GM12878 (cell line): ENCODE measurements at regions not wholly inside any gene's neighbourhood (a gene's known extent, or its start where the extent isn't known, plus 50 kb on each side); places are given as distances from the start of the nearest gene placed in this dataset.
"Not testable (repeated sequence)": the region's sequence is repeated elsewhere in the genome, so short reads cannot be mapped to it uniquely, and the experiment has no call there.

Experiments used
- ATAC-seq: fragments of 200-7000 bp; cut with Tn5 transposase; 3 replicates; pipeline ENCODE4 v1.9.1; 2020; ENCODE audit warnings: mild to moderate bottlenecking, moderate library complexity
- BruUV-seq: library from RNA; stranded (reverse); fragments of 400-500 nt; replicated peaks from 2 replicates; lab custom pipeline; 2021; lab: Mats Ljungman, UMichigan
- CTCF ChIA-PET: fragments of 300-600 bp; sonication (Branson Sonifier 250); formaldehyde crosslinking; extraction: SDS; loops from one replicate; lab custom pipeline; 2021; ENCODE audit warnings: inconsistent platforms; lab: Yijun Ruan, JAX
- POLR2A ChIA-PET: fragments of 350-600 bp; formaldehyde crosslinking; extraction: SDS; loops from one replicate; lab custom pipeline; 2021; ENCODE audit warnings: inconsistent platforms; lab: Charles Lee
- RAD21 ChIA-PET: fragments of 300-600 bp; sonication (Branson Sonifier 250); formaldehyde crosslinking; loops from one replicate; lab custom pipeline; 2023; ENCODE audit warnings: antibody characterized with exemption; ENCODE audit not compliant: unreplicated experiment; lab: Charles Lee
- SMC1A ChIA-PET: fragments of 300-600 bp; sonication (Branson Sonifier 250); formaldehyde crosslinking; loops from one replicate; lab custom pipeline; 2023; ENCODE audit not compliant: unreplicated experiment, uncharacterized antibody; lab: Charles Lee
- DNase-seq: peaks from one replicate; pipeline ENCODE4 v3.0.0-alpha.2; 2011; ENCODE audit warnings: low read depth, low spot score
- FAIRE-seq: peaks from 3 replicates; lab custom pipeline; 2011; peaks lifted over from hg19 to GRCh38; lab: Jason Lieb, UNC
- H2AFZ ChIP-seq: 2 replicates; pipeline ENCODE4 v1.6.0; 2011; ENCODE audit warnings: low read depth, low read length, control low read depth; ENCODE audit not compliant: control insufficient read depth
- H3K27ac ChIP-seq: 2 replicates; pipeline ENCODE4 v1.5.1; 2011; ENCODE audit warnings: control low read depth; ENCODE audit not compliant: control insufficient read depth, insufficient read depth
- H3K27me3 ChIP-seq, 2 experiments: replicated peaks in 1 of 2; 2 replicates each; pipeline versions ENCODE4 v1.6.0 to v1.6.1; 2011; ENCODE audit warnings: low read length in 1 of 2; ENCODE audit not compliant: control insufficient read depth in 2 of 2, insufficient read depth in 2 of 2
- H3K36me3 ChIP-seq, 2 experiments: 2 replicates each; pipeline ENCODE4 v1.5.1; 2011; ENCODE audit warnings: low read length in 1 of 2; ENCODE audit not compliant: control insufficient read depth in 2 of 2, insufficient read depth in 2 of 2
- H3K4me1 ChIP-seq: 2 replicates; pipeline ENCODE4 v1.6.1; 2011; ENCODE audit warnings: mild to moderate bottlenecking, low read length, moderate library complexity, mixed read lengths; ENCODE audit not compliant: control insufficient read depth, insufficient read depth
- H3K4me2 ChIP-seq: 2 replicates; pipeline ENCODE4 v1.6.0; 2011; ENCODE audit warnings: control low read depth; ENCODE audit not compliant: control insufficient read depth, insufficient read depth
- H3K4me3 ChIP-seq: fragments of 200-600 bp; sonication (generic); 2 replicates; pipeline ENCODE4 v1.5.1; 2016
- H3K79me2 ChIP-seq: 2 replicates; pipeline ENCODE4 v1.6.0; 2011; ENCODE audit warnings: low read length; ENCODE audit not compliant: control insufficient read depth, insufficient read depth
- H3K9ac ChIP-seq: 2 replicates; pipeline ENCODE4 v1.8.0; 2011; ENCODE audit warnings: low read length, control low read depth, mixed read lengths; ENCODE audit not compliant: control insufficient read depth, insufficient read depth
- H3K9me3 ChIP-seq: replicated peaks from 3 replicates; pipeline ENCODE4 v1.5.1; 2011; ENCODE audit warnings: mild to moderate bottlenecking, low read length; ENCODE audit not compliant: control insufficient read depth, insufficient read depth
- H4K20me1 ChIP-seq: 2 replicates; pipeline ENCODE4 v1.6.0; 2011; ENCODE audit not compliant: control insufficient read depth, insufficient read depth
- BHLHE40 ChIP-seq, 2 experiments: fragments of 450-650 bp in 1 of 2; IDR thresholded peaks; 2 replicates each; pipeline ENCODE4 v1.6.1; 2011 to 2017; ENCODE audit warnings: low read depth in 2 of 2, borderline replicate concordance in 1 of 2, improper control_type of control experiment in 1 of 2, low read length in 1 of 2, mild to moderate bottlenecking in 1 of 2
- CEBPB ChIP-seq, 2 experiments: fragments of 150-350 bp in 1 of 2; IDR thresholded peaks; 2 replicates each; pipeline ENCODE4 v1.6.1; 2012 to 2014; ENCODE audit warnings: low read depth in 2 of 2, low read length in 2 of 2, borderline replicate concordance in 1 of 2, inconsistent platforms in 1 of 2
- WGBS: methylation state at CpG from one replicate; pipeline ENCODE4 v1.1.6; 2016; ENCODE audit warnings: low lambda C conversion rate; ENCODE audit not compliant: insufficient replicate concordance, insufficient coverage; ENCODE audit errors: missing lambda C conversion rate; 5-methylcytosine and 5-hydroxymethylcytosine counted together
- in situ Hi-C: fragments of 300-500 bp; cut with MboI; formaldehyde crosslinking; loops from 9 replicates; pipeline ENCODE4 v1.14.3; 2018; ENCODE audit warnings: mixed read lengths
- intact Hi-C: fragments of 100-400 bp; cut with micrococcal nuclease; formaldehyde crosslinking; loops from one replicate; pipeline ENCODE4 v1.14.2; 2022; ENCODE audit not compliant: unreplicated experiment

DNA sequence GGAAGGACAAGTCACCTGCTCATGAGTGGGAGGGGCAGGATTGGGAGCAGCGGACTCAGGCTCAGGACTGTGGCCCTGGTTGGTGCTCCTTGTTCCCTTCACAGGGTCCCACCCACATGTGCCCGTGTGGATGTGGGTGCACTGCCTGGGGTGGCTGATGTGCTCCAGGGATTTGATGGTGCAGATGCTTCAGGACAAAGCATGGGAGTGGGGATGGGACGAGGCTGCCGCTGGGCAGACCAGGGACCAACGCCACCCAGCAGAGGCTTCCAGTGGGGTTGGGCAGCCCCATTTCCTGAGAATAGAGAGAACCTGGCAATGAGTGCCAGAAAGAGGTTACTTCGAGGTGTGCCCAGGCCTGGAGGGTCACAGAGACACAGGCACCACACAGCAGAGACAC lies 65.5 kb upstream of the IGLL5 start (continued):
- no peak for TF ChIP-seq CEBPB (IDR thresholded peaks at IDR 0.05; ENCODE audit: borderline replicate concordance in 1 of 2, low read depth in 2 of 2, low read length in 2 of 2)

DNA sequence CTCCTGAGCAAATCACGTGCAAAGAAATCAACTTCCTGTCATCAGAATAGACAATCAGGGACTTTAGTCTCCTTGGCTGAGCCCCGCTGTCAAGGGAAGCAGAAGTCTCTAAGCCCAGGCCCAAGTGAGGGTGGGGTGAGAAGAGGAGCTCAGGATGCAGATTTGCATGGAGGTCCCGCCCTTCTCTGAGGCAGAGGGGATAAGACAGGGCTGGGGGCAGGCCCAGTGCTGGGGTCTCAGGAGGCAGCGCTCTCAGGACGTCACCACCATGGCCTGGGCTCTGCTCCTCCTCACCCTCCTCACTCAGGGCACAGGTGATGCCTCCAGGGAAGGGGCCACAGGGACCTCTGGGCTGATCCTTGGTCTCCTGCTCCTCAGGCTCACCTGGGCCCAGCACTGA lies 65.1 kb upstream of the IGLL5 start:
- H3K4me1 ChIP-seq: peaks cover 28% of the 10 kb centered on the region
- peak in 1 of 2 experiments; percentile 17; a peak in 1 of 4 replicates for TF ChIP-seq BHLHE40 (IDR thresholded peaks at IDR 0.05; ENCODE audit: borderline replicate concordance in 1 of 2, low read depth in 2 of 2, low read length in 1 of 2)
- H2AFZ ChIP-seq, H3K36me3 ChIP-seq, H3K9me3 ChIP-seq, H3K27me3 ChIP-seq, BruUV-seq, H4K20me1 ChIP-seq, H3K4me3 ChIP-seq, H3K9ac ChIP-seq, DNase-seq, intact Hi-C loops, H3K79me2 ChIP-seq, H3K27ac ChIP-seq, H3K4me2 ChIP-seq, FAIRE-seq, ATAC-seq: not testable (repeated sequence)
- WGBS: 47% methylated on average over 5 of the region's 5 CpGs
- in situ Hi-C loops: loop anchor here (25.0 kb wide), 2 partner anchors 465 to 565 kb away; no protein-coding TSS in a partner anchor
- POLR2A ChIA-PET: interaction anchor here (1.3 kb wide), 1 partner anchor 27 kb away, joined by 5 read pairs; no protein-coding TSS in a partner anchor
- SMC1A ChIA-PET: interaction anchor here (1.0 to 1.2 kb wide), 2 partner anchors 13 to 15 kb away, joined by 3 read pairs; no protein-coding TSS in a partner anchor
- RAD21 ChIA-PET: interaction anchor here (1.1 kb wide), 1 partner anchor 113 kb away, joined by 4 read pairs; no protein-coding TSS in a partner anchor
- CTCF ChIA-PET: interaction anchor here (0.5 to 1.9 kb wide), 7 partner anchors 8 to 501 kb away, joined by 3 to 5 read pairs (median 4); no protein-coding TSS in a partner anchor
